Lower lobe of right lung (tissue), 2 donors: ENCODE measurements at regions not wholly inside any gene's neighbourhood (a gene's known extent, or its start where the extent isn't known, plus 50 kb on each side); places are given as distances from the start of the nearest gene placed in this dataset.

Experiments
- ATAC-seq, 2 donors: fragments of 200-7000 bp; cut with Tn5 transposase; one replicate each; pipeline ENCODE4 v1.9.1; 2020 to 2022; ENCODE audit warnings: mild to moderate bottlenecking in 2 of 2, moderate library complexity in 2 of 2
- DNase-seq: peaks from one replicate; pipeline ENCODE4 v3.0.0-alpha.2; 2020
- H3K27ac ChIP-seq: fragments of 200-600 bp; one replicate; pipeline ENCODE4 v1.8.0; 2022
- H3K27me3 ChIP-seq: fragments of 200-600 bp; one replicate; pipeline ENCODE4 v1.8.0; 2022; ENCODE audit warnings: low read depth
- H3K36me3 ChIP-seq: fragments of 200-600 bp; one replicate; pipeline ENCODE4 v1.8.0; 2022; ENCODE audit warnings: mild to moderate bottlenecking
- H3K4me1 ChIP-seq: fragments of 200-600 bp; one replicate; pipeline ENCODE4 v1.8.0; 2022
- H3K4me3 ChIP-seq: fragments of 200-600 bp; one replicate; pipeline ENCODE4 v1.8.0; 2022; ENCODE audit warnings: mild to moderate bottlenecking
- H3K9me3 ChIP-seq: fragments of 200-600 bp; one replicate; pipeline ENCODE4 v1.8.0; 2022
- CTCF ChIP-seq: fragments of 200-600 bp; IDR thresholded peaks from one replicate; pipeline ENCODE4 v1.8.0; 2022; ENCODE audit warnings: antibody characterized with exemption, mild to moderate bottlenecking
- intact Hi-C: fragments of 100-400 bp; cut with DNase I; formaldehyde crosslinking; loops from one replicate; pipeline ENCODE4 v1.11.0; 2022
- donor health status: DM: no; HTN: yes; CAD: no; lungs with severe emphysema.

- no peaks in the 10 kb centered on the region for H3K9me3 ChIP-seq
- TF ChIP-seq CTCF = no peak
- ATAC-seq = no peak
- intact Hi-C loops = no loop called here
- no peaks in the 10 kb centered on the region for H3K36me3 ChIP-seq
- DNase-seq = no peak
- H3K4me3 ChIP-seq = no peak overlapping the region
- H3K27ac ChIP-seq = no peak overlapping the region
- H3K4me1 ChIP-seq = no peaks in the 10 kb centered on the region
- no peaks in the 10 kb centered on the region for H3K27me3 ChIP-seq
These were observed 700.1 kb downstream of the MED13L start for GRCh38 chr12:115577401-115577800.

GRCh38 chr12:115574826-115575225, 702.7 kb downstream of the MED13L start:
- H3K36me3 ChIP-seq = no peaks in the 10 kb centered on the region
- H3K27me3 ChIP-seq = no peaks in the 10 kb centered on the region
- no peak for TF ChIP-seq CTCF
- H3K4me3 ChIP-seq = no peak overlapping the region
- intact Hi-C loops = no loop called here
- no peaks in the 10 kb centered on the region for H3K4me1 ChIP-seq
- DNase-seq (no peak), ATAC-seq (no peak)
- no peaks in the 10 kb centered on the region for H3K9me3 ChIP-seq
- H3K27ac ChIP-seq = no peak overlapping the region

- TF ChIP-seq CTCF = no peak
- ATAC-seq = no peak
- Histone ChIP-seq H3K27me3 (no peaks in the 10 kb centered on the region), H3K4me3 (no peak overlapping the region), H3K36me3 (no peaks in the 10 kb centered on the region), H3K27ac (no peak overlapping the region), H3K4me1 (no peaks in the 10 kb centered on the region), H3K9me3 (no peaks in the 10 kb centered on the region)
- no peak for DNase-seq
- intact Hi-C loops = no loop called here
These were observed 705.1 kb downstream of the MED13L start for GRCh38 chr12:115572440-115572839.

- Histone ChIP-seq H3K27me3 (no peaks in the 10 kb centered on the region), H3K36me3 (no peaks in the 10 kb centered on the region), H3K4me1 (no peaks in the 10 kb centered on the region), H3K27ac (no peak overlapping the region), H3K4me3 (no peak overlapping the region), H3K9me3 (no peaks in the 10 kb centered on the region)
- DNase-seq (no peak), ATAC-seq (no peak)
- intact Hi-C loops = no loop called here
- TF ChIP-seq CTCF = no peak
These were observed 706.0 kb downstream of the MED13L start for GRCh38 chr12:115571446-115571845.

GRCh38 chr12:115571027-115571426, 706.5 kb downstream of the MED13L start:
- Histone ChIP-seq H3K9me3 (no peaks in the 10 kb centered on the region), H3K4me1 (no peaks in the 10 kb centered on the region), H3K4me3 (no peak overlapping the region), H3K36me3 (no peaks in the 10 kb centered on the region), H3K27me3 (no peaks in the 10 kb centered on the region), H3K27ac (no peak overlapping the region)
- no peak for DNase-seq
- no peak for ATAC-seq
- intact Hi-C loops = no loop called here
- TF ChIP-seq CTCF = no peak
